Muscle layer of colon (tissue), 2 donors: ENCODE measurements at regions not wholly inside any gene's neighbourhood (a gene's known extent, or its start where the extent isn't known, plus 50 kb on each side); places are given as distances from the start of the nearest gene placed in this dataset.

ENCODE experiments used
- H3K27ac ChIP-seq: one replicate; pipeline ENCODE4 v1.7.0; 2013; ENCODE audit warnings: low read depth, mild to moderate bottlenecking, low read length, moderate library complexity
- H3K27me3 ChIP-seq, 2 donors: one replicate each; pipeline ENCODE4 v1.7.0; 2013; ENCODE audit warnings: low read length in 2 of 2, mild to moderate bottlenecking in 2 of 2; ENCODE audit not compliant: insufficient read depth in 2 of 2, control insufficient read depth in 1 of 2
- H3K36me3 ChIP-seq: one replicate; pipeline ENCODE4 v1.7.0; 2013; ENCODE audit warnings: mild to moderate bottlenecking, low read length; ENCODE audit not compliant: insufficient read depth
- H3K4me1 ChIP-seq: one replicate; pipeline ENCODE4 v1.7.0; 2013; ENCODE audit warnings: mild to moderate bottlenecking, low read length; ENCODE audit not compliant: insufficient read depth
- H3K4me3 ChIP-seq, 2 donors: one replicate each; pipeline ENCODE4 v1.7.0; 2013; ENCODE audit warnings: low read length in 2 of 2, low read depth in 1 of 2, mild to moderate bottlenecking in 1 of 2, moderate library complexity in 1 of 2
- H3K9ac ChIP-seq: one replicate; pipeline ENCODE4 v1.7.0; 2013; ENCODE audit warnings: low read length
- H3K9me3 ChIP-seq: one replicate; pipeline ENCODE4 v1.7.0; 2013; ENCODE audit warnings: mild to moderate bottlenecking, low read length
- donor health status: abdominal sarcoma.
- donor health status: Adenocarcinoma of cecum.

DNA sequence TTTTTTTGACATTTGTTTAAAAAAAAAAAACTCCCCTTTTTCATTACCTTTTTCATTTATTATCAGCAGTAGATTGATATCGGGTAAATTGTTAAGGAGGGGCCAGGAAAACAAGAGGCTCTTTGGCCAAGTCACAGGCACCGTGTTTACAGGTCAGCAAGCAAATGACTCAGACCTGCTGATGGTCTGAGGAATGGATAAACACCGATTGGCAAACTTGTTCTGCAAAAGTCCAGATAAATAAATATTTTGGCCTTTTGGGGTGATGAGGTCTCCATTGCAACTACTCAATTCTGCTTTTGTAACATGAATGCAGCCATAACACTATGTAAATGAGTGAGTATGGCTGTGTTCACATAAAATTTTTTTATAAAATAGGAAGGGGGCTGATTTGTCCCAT lies 94.0 kb downstream of the RPS29 start:
- H3K36me3 ChIP-seq = no peaks in the 10 kb centered on the region
- no peaks in the 10 kb centered on the region for H3K27me3 ChIP-seq
- no peak overlapping the region for H3K27ac ChIP-seq
- no peak overlapping the region for H3K9ac ChIP-seq
- no peak overlapping the region for H3K4me3 ChIP-seq
- H3K4me1 ChIP-seq = no peaks in the 10 kb centered on the region
- H3K9me3 ChIP-seq = no peaks in the 10 kb centered on the region

DNA sequence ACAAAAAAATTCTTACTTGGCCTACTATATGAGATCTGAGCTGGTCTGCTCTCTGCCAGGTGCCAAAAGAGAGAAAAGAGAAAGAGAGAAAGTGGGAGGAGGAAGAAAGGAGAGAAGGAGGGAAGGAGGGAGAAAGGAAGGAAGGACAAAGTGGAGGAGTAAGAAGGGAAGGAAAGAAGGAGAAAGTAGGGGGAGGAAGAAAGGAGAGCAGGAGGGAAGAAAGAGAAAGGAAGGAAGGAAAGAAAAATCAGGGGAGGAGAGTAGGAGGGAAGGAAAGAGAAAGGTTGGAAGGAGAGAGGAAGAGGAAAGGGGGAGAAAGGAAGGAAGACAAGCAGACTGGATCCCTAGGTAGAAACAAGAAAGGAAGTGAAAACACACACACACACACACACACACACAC lies 96.8 kb downstream of the RPS29 start:
- Histone ChIP-seq H3K9ac (no peak overlapping the region), H3K4me1 (no peaks in the 10 kb centered on the region), H3K9me3 (no peaks in the 10 kb centered on the region), H3K27me3 (no peaks in the 10 kb centered on the region), H3K27ac (no peak overlapping the region), H3K36me3 (no peaks in the 10 kb centered on the region), H3K4me3 (no peak overlapping the region)

GRCh38 chr14:49487238-49487637 lies 98.9 kb downstream of the RPS29 start:
- Histone ChIP-seq H3K9me3 (no peaks in the 10 kb centered on the region), H3K9ac (no peak overlapping the region), H3K27ac (no peak overlapping the region), H3K4me3 (no peak overlapping the region), H3K36me3 (no peaks in the 10 kb centered on the region), H3K4me1 (no peaks in the 10 kb centered on the region), H3K27me3 (no peaks in the 10 kb centered on the region)

DNA sequence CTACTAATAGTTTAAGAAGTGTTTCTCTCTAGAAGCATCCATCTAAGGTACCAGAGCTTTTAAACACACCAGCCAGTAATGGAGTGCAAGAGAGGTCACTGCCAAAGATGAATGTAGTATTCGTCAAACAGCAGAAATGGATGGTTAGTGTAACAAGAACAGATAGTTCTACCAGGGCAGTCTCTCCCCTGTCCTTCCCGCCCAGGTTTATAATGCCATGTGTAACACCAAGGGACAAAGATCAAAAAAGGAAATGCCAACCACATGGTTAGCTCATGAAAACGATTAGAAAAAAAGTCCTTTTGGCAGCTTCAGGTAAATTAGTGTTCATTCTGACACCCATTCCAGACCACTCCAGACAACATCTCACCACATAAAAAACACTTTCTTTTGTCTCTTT lies 100.9 kb downstream of the RPS29 start:
- Histone ChIP-seq H3K27me3 (no peaks in the 10 kb centered on the region), H3K9ac (no peak overlapping the region), H3K9me3 (no peaks in the 10 kb centered on the region), H3K27ac (no peak overlapping the region), H3K4me3 (no peak overlapping the region), H3K36me3 (no peaks in the 10 kb centered on the region), H3K4me1 (no peaks in the 10 kb centered on the region)

- Histone ChIP-seq H3K36me3 (no peaks in the 10 kb centered on the region), H3K27ac (no peak overlapping the region), H3K4me3 (no peak overlapping the region), H3K27me3 (no peaks in the 10 kb centered on the region), H3K9me3 (no peaks in the 10 kb centered on the region), H3K9ac (no peak overlapping the region), H3K4me1 (no peaks in the 10 kb centered on the region)
These were observed 102.0 kb downstream of the RPS29 start for GRCh38 chr14:49484180-49484579.

DNA sequence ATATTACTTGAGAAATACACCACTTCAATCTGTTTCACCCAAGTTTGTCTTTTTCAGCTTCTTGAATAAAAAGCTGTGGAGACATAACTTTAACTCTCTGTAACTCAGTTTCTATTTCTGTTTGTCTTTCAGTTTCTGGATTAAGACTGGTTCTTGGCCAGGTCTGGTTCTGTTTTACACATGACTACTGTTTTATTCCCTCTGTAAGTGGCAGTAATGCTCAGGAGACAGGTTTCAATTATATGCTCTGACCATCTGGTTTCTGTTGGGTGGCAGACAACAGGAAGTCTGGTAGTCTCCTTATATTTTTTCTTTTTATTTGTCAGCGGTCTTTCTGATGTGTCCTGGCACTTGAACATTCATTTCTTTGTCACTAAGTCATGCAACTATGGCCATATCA lies 102.9 kb downstream of the RPS29 start:
- Histone ChIP-seq H3K27me3 (no peaks in the 10 kb centered on the region), H3K9ac (no peak overlapping the region), H3K27ac (no peak overlapping the region), H3K4me1 (no peaks in the 10 kb centered on the region), H3K4me3 (no peak overlapping the region), H3K36me3 (no peaks in the 10 kb centered on the region), H3K9me3 (no peaks in the 10 kb centered on the region)

GRCh38 chr14:49480979-49481498 lies 105.1 kb downstream of the RPS29 start:
- H3K27ac ChIP-seq = no peak overlapping the region
- no peaks in the 10 kb centered on the region for H3K36me3 ChIP-seq
- no peak overlapping the region for H3K4me3 ChIP-seq
- H3K27me3 ChIP-seq = no peaks in the 10 kb centered on the region
- no peaks in the 10 kb centered on the region for H3K4me1 ChIP-seq
- H3K9me3 ChIP-seq = no peaks in the 10 kb centered on the region
- no peak overlapping the region for H3K9ac ChIP-seq

GRCh38 chr14:49480053-49480760 lies 106.0 kb downstream of the RPS29 start:
- no peak overlapping the region for H3K4me3 ChIP-seq
- H3K9ac ChIP-seq = no peak overlapping the region
- no peaks in the 10 kb centered on the region for H3K27me3 ChIP-seq
- H3K4me1 ChIP-seq = no peaks in the 10 kb centered on the region
- no peak overlapping the region for H3K27ac ChIP-seq
- H3K9me3 ChIP-seq = no peaks in the 10 kb centered on the region
- H3K36me3 ChIP-seq = no peaks in the 10 kb centered on the region

DNA sequence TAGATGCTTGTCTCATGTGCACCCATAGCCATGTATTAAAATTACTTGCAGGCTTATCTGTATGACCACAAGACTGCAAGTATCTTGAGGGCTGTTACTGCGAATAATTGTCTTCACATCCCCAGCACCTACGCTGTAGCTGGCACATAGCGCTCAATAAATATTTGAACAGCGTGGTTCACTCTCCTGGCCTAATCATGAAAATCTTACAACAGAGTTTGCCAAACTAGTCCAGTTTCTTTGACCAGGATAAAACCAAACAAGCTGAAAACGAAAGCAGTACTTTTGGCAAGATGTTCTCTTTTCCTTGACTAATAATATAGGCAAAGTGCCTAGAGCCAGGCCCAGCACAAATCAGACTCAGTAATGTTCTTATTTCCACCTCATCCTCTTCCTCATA lies 106.7 kb downstream of the RPS29 start:
- no peak overlapping the region for H3K27ac ChIP-seq
- no peak overlapping the region for H3K9ac ChIP-seq
- no peaks in the 10 kb centered on the region for H3K27me3 ChIP-seq
- no peaks in the 10 kb centered on the region for H3K4me1 ChIP-seq
- no peaks in the 10 kb centered on the region for H3K36me3 ChIP-seq
- H3K9me3 ChIP-seq = no peaks in the 10 kb centered on the region
- H3K4me3 ChIP-seq = no peak overlapping the region

GRCh38 chr14:49478784-49479183 lies 107.4 kb downstream of the RPS29 start:
- no peak overlapping the region for H3K4me3 ChIP-seq
- H3K9ac ChIP-seq = no peak overlapping the region
- H3K36me3 ChIP-seq = no peaks in the 10 kb centered on the region
- H3K9me3 ChIP-seq = no peaks in the 10 kb centered on the region
- no peaks in the 10 kb centered on the region for H3K4me1 ChIP-seq
- no peaks in the 10 kb centered on the region for H3K27me3 ChIP-seq
- no peak overlapping the region for H3K27ac ChIP-seq

DNA sequence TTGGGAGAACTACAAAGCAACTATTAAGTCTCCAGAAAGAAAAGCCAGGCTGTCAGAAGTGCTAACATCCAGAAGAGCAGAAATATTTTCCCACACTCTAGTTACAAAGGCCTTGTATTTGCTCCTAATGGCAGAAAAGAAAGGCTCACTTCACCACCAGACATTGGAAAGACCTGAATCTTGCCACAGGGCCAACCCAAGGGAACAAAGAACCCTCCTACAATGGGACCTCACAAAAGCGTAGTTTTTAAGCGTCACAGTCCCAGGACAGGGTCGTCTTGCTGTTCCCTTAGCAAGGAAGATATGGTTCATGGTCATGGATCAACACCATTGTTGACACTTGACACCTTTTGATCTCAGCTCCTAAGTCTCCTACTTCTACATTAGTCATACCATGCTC lies 119.1 kb downstream of the RPS29 start:
- no peak overlapping the region for H3K4me3 ChIP-seq
- no peaks in the 10 kb centered on the region for H3K9me3 ChIP-seq
- H3K27me3 ChIP-seq = no peaks in the 10 kb centered on the region
- H3K27ac ChIP-seq = no peak overlapping the region
- no peaks in the 10 kb centered on the region for H3K4me1 ChIP-seq
- no peaks in the 10 kb centered on the region for H3K36me3 ChIP-seq
- no peak overlapping the region for H3K9ac ChIP-seq

GRCh38 chr14:49464885-49465284 lies 121.3 kb downstream of the RPS29 start:
- H3K9me3 ChIP-seq = no peaks in the 10 kb centered on the region
- no peaks in the 10 kb centered on the region for H3K27me3 ChIP-seq
- H3K4me1 ChIP-seq = no peaks in the 10 kb centered on the region
- no peaks in the 10 kb centered on the region for H3K36me3 ChIP-seq
- H3K9ac ChIP-seq = no peak overlapping the region
- no peak overlapping the region for H3K27ac ChIP-seq
- H3K4me3 ChIP-seq = no peak overlapping the region
